CD4-positive, alpha-beta T cell treated with Interleukin-15 for 4 hours (primary cell): ENCODE measurements at regions not wholly inside any gene's neighbourhood (a gene's known extent, or its start where the extent isn't known, plus 50 kb on each side); places are given as distances from the start of the nearest gene placed in this dataset.
"Not testable (repeated sequence)": the region's sequence is repeated elsewhere in the genome, so short reads cannot be mapped to it uniquely, and the experiment has no call there.

Experiments
- DNase-seq: peaks from one replicate; pipeline ENCODE4 v3.0.0-alpha.2; 2020; ENCODE audit warnings: low spot score

DNA sequence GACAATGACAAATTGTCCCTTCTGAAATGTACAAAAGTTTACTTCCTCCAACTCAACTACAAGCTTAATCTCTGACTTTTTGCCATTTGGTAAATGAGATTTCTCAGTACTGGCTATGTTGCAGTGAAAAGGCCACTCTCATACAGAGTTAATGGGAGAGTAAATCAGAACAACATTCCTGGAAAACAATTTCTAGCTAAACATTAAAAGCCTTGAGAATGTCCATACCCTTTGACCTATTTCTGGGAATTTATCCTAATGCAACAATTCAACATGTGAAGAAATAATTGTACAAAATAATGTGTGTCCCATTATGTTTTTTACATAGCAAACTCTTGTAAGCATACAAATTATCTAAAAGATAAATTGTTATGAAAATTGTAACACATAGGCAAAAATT is 56.3 kb upstream of the SPEF2 start:
- no peak for DNase-seq

DNA sequence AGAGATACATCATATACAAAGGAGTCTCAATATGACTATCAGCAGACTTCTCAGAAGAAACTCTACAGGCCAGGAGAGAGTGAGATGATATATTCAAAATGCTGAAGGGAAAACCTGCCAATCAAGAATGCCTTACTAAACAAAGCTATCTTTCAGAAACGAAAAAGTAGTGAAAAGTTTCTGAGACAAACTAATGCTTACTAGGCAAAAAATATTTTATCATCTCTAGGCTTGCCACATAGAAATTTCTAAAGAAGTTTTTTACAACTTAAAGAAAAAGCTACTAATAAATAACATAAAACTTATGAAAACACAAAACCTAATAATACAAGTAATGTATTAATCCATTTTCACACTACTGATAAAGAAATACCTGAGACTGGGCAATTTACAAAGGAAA is 59.9 kb upstream of the SPEF2 start:
- DNase-seq: no peak

DNA sequence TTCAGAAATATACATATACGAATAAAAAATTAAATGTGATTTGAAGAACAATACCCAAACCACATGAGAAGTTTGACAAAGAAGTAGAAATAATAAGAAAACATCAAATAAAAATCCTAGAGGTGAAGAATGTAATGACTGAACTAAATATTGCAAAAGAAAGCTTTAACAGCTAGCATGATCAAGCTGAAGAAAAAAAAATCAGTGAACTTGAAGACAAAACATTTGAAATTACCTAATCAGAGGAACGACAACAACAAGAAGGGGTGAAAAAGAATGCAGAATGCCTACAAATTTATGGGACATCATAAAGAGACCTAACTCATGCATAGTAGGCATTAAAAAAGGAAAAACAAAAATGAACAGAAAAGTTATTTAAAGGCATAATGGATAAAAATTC is 60.5 kb upstream of the SPEF2 start:
- no peak for DNase-seq

DNA sequence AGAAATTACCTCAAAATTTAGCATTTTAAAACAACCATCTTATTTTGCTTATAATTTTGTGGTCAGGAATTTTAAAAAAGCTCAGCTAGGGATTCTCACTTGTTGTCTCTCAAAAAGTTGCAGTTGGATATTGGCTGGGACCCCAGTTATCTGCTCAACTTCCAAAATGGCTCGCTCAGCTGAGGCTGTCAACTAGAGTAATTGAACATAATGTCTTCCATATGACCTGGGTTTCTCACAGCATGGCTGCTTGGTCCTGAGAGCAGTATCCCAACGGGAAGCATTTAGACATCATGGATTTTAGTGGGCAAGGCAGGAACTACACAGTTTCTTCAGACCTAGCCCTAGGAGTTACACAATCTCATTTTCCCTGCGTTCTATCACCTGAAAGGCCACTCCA is 63.6 kb upstream of the SPEF2 start:
- DNase-seq: no peak

DNA sequence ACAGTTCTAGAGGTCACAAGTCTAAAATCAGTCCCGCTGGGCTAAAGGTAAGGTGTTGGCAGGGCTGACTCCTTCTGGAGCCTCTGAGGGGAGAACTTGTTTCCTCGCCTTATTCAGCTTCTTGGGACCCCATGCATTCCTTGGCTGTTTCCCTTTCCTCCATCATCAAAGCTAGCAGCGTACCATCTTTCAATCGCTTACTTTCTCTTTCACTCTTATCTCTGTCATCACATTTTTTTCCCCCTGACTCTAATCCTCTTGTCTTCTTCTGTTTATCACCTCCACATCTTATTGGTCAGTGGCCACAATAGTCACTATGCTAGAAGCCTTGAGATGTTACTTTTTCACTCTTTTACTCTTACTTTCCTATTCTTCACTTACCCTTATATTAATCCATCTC is 72.5 kb upstream of the SPEF2 start:
- no peak for DNase-seq

DNA sequence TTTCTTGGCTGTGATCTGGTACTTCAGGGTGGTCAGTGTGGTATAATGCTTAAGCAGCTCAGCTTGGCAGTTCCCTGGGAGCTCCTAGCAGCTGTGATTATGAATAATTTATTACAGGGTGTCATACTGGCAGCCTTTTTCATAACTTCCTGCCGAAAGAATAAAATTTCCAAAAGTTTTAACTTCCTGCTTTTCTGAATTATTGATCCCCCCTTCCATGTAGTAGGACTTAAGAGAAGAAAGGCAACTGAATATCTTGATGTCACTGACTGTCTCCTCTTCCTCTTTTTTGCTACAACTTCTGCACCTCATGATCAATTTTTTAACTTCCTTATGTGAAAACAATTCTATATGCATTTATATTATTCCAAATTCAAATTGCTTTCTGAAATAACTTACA is 74.3 kb upstream of the SPEF2 start:
- no peak for DNase-seq

DNA sequence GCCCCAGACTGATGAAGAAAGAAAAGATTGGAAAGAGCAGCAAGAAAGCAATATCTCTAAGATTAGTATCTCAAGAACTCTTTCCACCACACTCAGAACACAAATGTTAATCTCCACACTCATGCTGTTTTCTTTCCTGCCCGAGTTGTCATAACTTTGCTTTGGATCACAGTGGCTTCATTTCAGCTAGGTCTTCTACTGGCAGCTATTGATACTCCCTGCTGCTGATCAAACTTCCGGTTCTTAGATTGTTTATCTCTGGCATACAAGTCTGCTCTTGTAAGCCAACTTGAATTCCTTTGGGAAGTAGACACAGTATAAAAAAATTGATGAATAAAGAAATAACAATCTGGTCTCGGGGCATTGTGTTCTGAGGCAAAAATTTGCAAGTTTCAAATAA is 77.7 kb upstream of the SPEF2 start:
- no peak for DNase-seq

DNA sequence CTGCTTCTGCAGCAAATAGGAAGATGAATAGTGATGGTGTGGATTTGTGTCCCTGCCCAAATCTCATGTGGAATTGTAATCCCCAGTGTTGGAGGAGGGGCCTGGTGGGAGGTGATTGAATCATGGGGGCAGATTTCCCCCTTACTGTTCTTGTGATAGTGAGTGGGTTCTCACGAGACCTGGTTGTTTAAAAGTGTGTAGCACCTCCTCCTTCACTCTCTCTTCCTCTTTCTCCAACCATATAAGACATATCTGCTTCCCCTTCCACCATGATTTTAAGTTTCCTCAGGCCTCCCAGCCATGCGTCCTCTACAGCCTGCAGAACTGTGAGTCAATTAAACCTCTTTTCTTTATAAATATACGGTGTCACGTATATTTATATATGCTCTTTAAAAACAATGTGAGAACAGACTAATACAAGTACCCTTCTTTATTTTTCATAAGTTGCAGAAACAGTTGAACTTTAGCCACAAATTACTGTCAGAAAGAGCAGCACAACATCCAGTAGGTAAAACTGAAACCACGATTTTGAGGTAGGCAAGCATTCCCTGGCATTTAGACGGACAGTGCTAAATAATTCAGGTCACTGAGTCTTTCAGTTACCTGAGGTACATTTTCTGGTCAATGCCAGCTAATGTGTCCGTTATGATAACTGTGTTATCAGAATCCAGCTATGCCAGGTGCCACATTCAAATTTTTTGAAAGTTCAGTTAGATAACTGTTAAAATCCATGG is 79.3 kb upstream of the SPEF2 start:
- no peak for DNase-seq

DNA sequence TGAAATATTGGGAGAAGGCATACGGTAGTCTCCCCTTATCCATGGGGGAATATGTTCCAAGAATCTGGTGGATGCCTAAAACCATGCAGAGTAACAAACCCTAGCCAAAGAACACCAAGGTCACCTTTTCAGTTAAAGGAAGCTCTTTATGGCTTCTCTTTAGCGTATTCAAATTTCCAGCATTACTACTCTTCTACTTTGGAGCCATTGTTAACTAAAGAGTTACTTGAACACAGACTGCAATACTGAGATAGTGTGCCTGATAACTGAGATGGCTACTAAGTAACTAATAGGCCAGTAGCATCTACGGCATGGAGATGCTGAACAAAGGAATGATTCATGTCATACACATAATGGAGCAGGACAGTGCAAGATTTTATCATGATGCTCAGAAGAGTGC is 84.5 kb upstream of the SPEF2 start:
- DNase-seq: no peak

DNA sequence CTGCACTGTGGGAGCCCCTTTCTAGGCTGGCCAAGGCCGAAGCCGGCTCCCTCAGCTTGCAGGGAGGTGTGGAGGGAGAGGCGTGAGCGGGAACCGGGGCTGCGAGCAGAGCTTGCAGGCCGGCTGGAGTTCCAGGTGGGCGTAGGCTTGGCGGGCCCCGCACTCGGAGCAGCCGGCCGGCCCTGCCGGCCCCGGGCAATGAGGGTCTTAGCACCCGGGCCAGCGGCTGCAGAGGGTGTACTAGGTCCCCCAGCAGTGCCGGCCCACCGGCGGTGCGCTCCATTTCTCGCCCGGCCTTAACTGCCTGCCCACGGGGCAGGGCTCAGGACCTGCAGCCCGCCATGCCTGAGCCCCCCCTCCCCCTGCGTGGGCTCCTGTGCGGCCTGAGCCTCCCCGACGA is 86.1 kb upstream of the SPEF2 start:
- not testable (repeated sequence) for DNase-seq

DNA sequence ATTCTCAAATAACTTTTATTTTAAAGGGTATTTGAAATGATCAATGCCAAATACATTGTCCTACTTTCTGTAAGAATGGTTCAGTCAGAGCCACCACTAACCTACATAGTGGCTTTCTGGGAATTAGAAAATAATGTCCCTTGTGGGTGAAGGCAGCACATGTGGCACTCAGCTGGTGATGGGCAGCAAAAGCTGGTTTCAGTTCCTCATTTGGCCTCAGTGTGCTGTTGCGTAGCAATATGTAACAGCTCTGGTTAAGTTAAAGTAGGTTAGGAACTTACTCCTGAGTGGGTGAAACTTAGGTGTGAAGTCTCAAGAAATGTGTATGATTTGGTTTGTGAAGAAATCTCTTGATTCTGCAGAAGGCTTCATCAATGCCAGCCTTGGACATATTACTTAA is 99.6 kb upstream of the SPEF2 start:
- peak; percentile 1 for DNase-seq

DNA sequence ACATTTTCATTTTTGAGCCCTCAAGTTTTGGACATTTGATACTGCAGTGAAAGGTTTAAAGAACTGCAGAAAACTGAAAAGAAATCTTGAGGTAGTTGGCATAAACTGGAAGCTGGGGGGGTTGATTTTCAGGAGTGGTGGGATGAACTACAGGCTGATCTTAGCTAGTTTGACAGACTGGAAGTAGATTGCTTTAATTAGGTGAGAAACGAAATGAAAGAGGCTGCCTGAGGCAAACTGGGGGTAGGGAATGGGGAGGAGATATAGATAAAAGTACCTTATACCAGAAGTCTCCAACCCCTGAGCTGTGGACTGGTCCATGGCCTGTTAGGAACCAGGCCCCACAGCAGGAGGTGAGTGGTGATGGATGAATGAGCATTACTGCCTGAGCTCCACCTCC is 101.4 kb upstream of the SPEF2 start:
- no peak for DNase-seq

DNA sequence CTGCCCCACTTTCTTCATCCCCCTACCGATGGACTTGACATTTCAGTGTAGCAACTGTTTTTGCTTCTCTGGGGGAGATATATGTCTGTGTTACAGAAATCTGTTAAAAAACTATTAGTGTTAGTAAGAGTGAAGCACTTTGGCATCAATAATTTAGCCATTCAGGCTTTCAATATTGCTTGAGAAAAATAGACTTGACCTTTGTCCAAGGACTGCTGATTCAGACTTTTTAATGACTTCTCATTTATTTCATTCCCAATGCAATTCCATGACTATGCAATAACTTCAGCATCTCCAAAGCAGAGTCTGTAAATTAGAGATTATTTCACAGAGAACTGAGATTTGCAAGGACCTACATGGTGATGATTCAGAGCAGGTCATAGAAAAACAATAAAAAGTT is 104.1 kb upstream of the SPEF2 start:
- no peak for DNase-seq

DNA sequence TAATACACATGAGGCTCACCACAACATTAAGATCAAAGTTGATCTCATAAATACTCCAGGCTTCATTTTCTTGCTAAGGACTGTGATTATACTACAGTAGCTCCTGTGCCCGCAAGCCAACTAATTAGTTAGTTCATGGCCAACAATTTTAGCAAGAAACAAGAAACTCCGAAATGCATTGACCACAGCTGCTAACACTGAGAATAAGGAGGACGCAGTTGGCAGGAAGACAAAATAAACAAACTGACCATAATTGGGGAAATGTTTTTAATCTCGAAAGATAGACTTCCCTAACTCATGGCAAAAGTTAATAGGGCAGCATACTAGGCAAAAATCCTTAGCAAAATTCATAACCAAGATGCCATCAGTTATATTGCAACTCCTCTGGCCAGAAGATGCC is 115.5 kb upstream of the SPEF2 start:
- DNase-seq: no peak

DNA sequence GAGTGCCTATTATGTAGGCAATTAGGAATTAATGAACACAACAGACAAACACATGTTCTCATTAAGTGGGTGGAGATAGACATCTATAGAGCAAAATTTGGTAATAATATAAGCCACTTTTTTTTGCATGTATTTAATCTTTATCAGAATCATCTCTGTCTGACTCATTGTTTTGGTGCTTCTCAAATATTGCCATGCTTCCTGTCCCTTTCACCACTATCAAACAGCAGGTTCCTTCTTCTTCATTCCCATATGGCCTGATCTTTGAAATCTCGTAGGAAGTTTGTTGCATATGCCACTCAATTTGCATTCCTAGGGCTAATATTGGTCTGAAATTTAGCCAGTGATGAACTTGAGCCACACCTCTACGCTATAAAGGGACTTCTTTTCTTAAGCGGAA is 128.9 kb upstream of the SPEF2 start:
- no peak for DNase-seq

DNA sequence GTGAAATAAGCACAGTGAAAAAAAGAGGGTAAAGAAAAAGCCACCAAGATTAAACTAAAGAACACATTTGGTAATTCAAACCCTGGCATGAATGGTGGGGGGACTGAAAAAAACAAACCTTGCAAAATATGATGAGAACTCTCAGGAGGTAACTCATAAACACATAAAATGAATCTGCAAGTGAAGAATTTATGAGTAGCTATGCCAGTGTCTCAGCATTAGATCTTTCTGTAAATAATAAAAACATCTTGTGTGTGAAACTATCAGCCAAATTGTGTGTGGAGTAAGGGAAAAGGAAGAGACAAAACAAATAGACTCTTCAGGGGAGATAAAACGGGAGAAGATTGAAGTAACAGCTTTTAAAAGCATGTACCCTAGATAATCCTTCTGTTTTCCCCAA is 129.6 kb upstream of the SPEF2 start:
- no peak for DNase-seq

DNA sequence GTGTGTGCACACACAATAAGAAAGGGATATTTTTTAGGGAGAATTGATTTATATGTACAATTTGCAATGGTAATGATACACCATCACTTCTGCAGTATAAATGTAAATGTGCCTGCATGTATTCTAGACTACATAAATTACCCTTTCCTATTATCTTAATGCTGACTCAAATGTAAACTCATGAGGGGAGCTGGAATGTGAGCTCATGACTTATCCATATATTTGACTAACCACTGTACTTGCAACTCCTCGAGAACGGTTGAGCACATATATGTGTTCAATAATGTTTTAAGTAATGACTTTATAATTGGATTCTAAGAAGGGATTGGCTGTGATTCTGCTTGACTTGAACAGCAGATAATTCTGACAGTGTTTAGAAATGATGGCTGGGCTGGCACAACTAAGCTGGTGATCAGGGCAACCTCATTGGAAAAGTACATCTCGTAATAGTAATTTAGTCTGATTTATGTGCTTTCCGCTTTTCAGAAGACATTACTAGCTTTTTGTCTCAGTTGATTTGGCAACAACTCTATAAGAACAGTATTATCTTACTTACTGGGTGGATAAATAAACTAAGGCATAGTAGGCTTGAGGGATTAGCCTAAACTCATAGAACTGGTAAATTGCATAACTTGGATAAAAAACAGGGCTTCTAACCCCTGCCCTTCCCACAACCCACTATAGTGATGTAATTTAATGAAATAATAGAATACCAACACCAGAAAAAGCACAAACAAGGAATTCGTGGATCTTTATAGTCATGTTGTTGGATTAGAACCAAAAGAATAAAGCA is 130.2 kb upstream of the SPEF2 start:
- no peak for DNase-seq

DNA sequence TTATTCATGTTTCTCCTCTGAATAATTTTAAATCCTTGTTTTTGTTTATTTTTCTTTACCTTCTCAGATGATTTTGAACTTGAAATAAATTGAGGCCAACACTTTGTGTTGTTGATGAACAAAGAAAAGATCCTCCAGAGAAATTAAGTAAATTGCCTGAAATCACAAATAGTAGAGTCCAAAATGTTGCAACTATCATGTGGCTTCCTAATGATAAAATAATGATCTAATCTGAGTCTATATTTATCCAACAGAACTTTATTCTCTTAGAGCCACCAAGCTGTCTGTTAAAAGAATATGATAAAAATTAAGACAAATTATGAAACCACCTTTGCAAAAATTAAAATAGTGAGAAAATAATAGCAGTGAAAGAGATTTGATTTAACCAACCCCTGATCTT is 132.2 kb upstream of the SPEF2 start:
- no peak for DNase-seq

DNA sequence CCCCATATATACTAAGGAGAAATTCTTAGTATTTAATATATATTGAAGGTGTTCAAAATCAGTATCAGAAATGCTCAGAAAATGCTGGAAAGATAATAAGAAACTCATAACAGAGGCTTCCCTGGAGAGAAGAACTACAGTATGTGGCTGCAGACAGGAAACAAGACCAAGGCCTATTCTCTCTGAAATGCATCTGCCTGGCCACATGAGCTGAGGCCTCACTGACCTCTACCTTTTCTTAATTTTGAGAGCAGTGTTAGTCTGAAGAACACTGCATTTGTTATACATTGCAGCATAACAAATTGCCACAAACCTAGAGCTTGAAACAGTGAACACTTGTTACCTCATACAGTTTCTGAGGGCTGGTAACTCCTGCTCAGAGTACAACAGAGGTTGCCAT is 133.4 kb upstream of the SPEF2 start:
- DNase-seq: no peak

DNA sequence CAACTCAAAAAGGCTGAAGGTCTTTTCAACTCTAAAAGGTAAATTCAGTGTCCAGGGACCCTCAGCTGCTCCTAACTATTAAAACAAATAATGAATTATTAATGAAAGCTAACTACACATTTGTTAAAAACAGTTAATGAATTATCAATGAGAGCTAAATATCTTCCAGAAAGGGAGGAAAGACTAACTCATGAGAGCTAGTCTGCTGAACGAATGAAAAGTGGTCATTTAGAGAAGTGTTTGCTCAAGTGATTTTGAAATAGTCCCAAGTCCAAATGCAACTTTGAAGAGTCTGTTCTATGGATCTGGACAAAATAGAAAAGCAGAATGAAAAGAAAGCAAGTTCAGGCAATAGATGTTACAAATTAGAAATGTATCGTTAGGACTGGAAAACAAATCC is 133.9 kb upstream of the SPEF2 start:
- DNase-seq: no peak

DNA sequence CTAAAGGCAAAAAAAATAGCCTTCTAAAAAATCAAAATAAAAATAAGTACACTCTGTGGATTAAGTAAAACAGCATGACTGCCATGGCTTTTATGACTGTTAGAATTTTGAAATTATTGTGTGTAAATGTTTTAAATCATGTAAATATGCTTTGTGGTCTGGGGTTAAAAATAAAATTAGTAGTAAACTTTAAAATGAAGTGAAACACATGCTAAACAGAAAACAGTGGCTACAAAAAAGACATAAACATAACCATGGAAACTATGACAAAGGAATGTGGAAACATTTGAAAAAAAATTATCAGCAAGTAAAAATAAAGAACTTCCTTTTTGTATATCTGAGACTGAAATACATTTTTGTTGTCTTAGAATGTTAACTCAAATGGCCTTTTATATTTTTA is 134.5 kb upstream of the SPEF2 start:
- DNase-seq: no peak

DNA sequence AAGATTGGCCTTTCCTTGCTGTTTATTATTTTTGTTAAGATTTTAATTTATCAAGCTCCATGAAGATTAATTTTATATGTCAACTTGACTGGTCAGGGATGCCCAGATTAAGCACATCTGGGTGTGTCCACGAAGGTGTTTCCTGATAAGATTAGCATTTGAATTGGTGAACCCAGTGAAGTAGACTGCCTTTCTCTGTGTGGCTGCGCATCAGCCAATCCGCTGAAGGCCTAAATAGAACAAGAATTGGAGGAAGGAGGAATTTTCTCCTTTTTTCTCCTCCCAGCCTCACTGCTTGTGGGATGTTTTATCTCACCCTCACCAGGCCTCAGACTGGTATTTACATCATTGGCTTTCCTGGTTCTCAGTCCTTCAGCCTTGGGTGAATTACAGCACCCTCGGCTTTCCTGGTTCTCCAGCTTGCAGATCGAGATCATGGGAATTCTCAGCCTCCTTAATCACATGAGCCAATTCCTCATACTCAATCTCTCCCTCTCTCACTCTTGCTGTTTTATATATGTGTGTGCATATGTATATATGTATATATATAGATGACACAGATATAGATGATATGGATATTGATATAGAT is 135.4 kb upstream of the SPEF2 start:
- no peak for DNase-seq

DNA sequence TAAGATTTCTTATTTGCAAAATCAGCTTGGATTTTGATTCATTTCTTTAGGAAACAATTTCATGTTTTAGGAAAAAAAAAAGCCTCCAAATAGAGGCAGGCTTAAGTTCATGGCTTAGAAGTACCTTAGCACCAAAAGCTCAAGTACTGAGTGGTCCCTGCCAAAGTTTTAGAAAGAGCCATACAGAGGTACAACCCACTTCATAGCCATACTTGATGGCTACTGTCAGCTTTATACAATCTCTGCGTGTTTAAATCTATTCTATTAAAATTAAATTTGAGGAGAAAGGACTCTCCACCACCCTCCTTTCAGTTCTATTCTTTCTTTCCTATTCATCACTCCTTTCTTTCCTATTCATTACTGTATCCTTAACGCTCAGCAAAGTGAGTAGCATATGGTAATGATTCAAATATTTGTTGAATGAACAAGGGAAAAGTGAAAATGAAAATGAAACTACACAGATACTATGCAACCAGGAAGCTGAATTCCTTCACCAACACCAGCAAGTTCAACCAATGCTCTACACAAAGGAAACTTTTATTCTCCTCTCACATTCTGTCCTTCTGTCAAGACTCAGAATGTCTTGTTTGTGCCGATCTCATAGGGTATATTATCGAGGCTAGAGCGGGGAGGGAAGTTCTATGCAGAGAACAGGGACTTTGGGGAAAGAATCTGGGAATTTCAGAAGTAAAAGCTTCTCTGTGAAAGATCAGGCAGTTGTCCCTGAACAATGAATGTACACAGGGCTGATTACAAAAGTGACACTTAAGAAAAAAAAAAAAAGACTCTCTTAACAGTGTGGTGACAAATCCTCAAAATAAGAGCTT is 138.6 kb upstream of the SPEF2 start:
- DNase-seq: peak; percentile 13
